Prostate gland (tissue), 2 donors: ENCODE measurements at regions not wholly inside any gene's neighbourhood (a gene's known extent, or its start where the extent isn't known, plus 50 kb on each side); places are given as distances from the start of the nearest gene placed in this dataset.

Experiments
- DNase-seq: peaks from one replicate; pipeline ENCODE4 v3.0.0-alpha.2; 2019; ENCODE audit warnings: low spot score
- H3K27ac ChIP-seq, 2 donors: fragments of 200-600 bp; sonication (generic); 2 replicates each; pipeline ENCODE4 v1.5.1; 2017 to 2019
- H3K27me3 ChIP-seq: fragments of 200-600 bp; sonication (generic); replicated peaks from 2 replicates; pipeline ENCODE4 v1.5.1; 2019; ENCODE audit not compliant: insufficient read depth
- H3K36me3 ChIP-seq, 2 donors: fragments of 200-600 bp; sonication (generic); 1 replicate in 1 of 2; 2 replicates in 1 of 2; pipeline versions ENCODE4 v1.5.1 to v1.8.1; 2017 to 2019
- H3K4me1 ChIP-seq: fragments of 200-600 bp; sonication (generic); replicated peaks from 2 replicates; pipeline ENCODE4 v1.5.1; 2019
- H3K4me3 ChIP-seq, 2 donors: fragments of 200-600 bp; sonication (generic); 2 replicates each; pipeline ENCODE4 v1.5.1; 2017 to 2019
- H3K9me3 ChIP-seq: fragments of 200-600 bp; sonication (generic); 2 replicates; pipeline ENCODE4 v1.5.1; 2017
- POLR2A ChIP-seq: fragments of 450-650 bp; IDR thresholded peaks from one replicate; pipeline ENCODE4 v1.6.1; 2016; ENCODE audit warnings: antibody characterized with exemption, mild to moderate bottlenecking
- POLR2AphosphoS5 ChIP-seq: sonication (generic); formaldehyde crosslinking; IDR thresholded peaks from one replicate; pipeline ENCODE4 v1.6.1; 2017; ENCODE audit warnings: antibody characterized with exemption
- WGBS: methylation state at CpG from one replicate; pipeline ENCODE4 v1.1.5; 2018; 5-methylcytosine and 5-hydroxymethylcytosine counted together
- intact Hi-C: fragments of 100-400 bp; cut with DNase I; formaldehyde crosslinking; loops from one replicate; pipeline ENCODE4 v1.14.2; 2022
- TF ChIP-seq, protein P1 (sequence below), 4 experiments: fragments of 200-600 bp in 2 of 4; fragments of 450-650 bp in 2 of 4; sonication (generic) in 2 of 4; IDR thresholded peaks; 1 replicate in 3 of 4; 2 replicates in 1 of 4; pipeline ENCODE4 v1.5.1; 2016 to 2019; ENCODE audit warnings: antibody characterized with exemption in 4 of 4, mild to moderate bottlenecking in 2 of 4, moderate library complexity in 2 of 4

GRCh38 chrX:15059474-15059873 lies 186.3 kb downstream of the MOSPD2 start:
- intact Hi-C loops = no loop called here
- no peak overlapping the region for H3K27ac ChIP-seq
- no peaks in the 10 kb centered on the region for H3K4me1 ChIP-seq
- no peaks in the 10 kb centered on the region for H3K27me3 ChIP-seq
- no peaks in the 10 kb centered on the region for H3K36me3 ChIP-seq
- DNase-seq = no peak
- WGBS = 79% methylated on average over 2 of the region's 2 CpGs
- H3K9me3 ChIP-seq = no peaks in the 10 kb centered on the region
- TF ChIP-seq, protein P1, sequence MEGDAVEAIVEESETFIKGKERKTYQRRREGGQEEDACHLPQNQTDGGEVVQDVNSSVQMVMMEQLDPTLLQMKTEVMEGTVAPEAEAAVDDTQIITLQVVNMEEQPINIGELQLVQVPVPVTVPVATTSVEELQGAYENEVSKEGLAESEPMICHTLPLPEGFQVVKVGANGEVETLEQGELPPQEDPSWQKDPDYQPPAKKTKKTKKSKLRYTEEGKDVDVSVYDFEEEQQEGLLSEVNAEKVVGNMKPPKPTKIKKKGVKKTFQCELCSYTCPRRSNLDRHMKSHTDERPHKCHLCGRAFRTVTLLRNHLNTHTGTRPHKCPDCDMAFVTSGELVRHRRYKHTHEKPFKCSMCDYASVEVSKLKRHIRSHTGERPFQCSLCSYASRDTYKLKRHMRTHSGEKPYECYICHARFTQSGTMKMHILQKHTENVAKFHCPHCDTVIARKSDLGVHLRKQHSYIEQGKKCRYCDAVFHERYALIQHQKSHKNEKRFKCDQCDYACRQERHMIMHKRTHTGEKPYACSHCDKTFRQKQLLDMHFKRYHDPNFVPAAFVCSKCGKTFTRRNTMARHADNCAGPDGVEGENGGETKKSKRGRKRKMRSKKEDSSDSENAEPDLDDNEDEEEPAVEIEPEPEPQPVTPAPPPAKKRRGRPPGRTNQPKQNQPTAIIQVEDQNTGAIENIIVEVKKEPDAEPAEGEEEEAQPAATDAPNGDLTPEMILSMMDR (IDR thresholded peaks at IDR 0.05) = no peak
- TF ChIP-seq POLR2AphosphoS5 = no peak
- TF ChIP-seq POLR2A = no peak
- no peak overlapping the region for H3K4me3 ChIP-seq

DNA sequence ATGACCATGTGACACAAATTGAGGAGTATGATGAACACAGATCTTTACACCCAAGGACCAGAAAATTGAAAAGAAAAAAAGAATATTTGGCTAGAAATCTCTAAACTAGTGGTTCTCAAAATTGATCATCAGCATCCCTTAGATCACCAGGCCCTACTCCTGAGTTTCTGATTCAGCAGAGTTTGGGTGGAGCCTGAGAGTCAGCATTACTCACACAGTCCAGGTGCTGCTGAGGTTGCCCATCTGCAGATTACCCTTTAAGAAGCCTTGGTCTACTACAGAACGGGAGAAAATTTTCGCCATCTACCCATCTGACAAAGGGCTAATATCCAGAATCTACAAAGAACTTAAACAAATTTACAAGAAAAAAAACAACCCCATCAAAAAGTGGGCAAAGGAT lies 182.8 kb downstream of the MOSPD2 start:
- H3K9me3 ChIP-seq = no peaks in the 10 kb centered on the region
- no peaks in the 10 kb centered on the region for H3K36me3 ChIP-seq
- TF ChIP-seq, protein P1 (IDR thresholded peaks at IDR 0.05) = no peak
- TF ChIP-seq POLR2AphosphoS5 = no peak
- TF ChIP-seq POLR2A = no peak
- H3K4me3 ChIP-seq = no peak overlapping the region
- H3K27me3 ChIP-seq = no peaks in the 10 kb centered on the region
- DNase-seq = no peak
- H3K27ac ChIP-seq = no peak overlapping the region
- 79% methylated on average over 2 of the region's 2 CpGs for WGBS
- H3K4me1 ChIP-seq = no peaks in the 10 kb centered on the region
- intact Hi-C loops = no loop called here

DNA sequence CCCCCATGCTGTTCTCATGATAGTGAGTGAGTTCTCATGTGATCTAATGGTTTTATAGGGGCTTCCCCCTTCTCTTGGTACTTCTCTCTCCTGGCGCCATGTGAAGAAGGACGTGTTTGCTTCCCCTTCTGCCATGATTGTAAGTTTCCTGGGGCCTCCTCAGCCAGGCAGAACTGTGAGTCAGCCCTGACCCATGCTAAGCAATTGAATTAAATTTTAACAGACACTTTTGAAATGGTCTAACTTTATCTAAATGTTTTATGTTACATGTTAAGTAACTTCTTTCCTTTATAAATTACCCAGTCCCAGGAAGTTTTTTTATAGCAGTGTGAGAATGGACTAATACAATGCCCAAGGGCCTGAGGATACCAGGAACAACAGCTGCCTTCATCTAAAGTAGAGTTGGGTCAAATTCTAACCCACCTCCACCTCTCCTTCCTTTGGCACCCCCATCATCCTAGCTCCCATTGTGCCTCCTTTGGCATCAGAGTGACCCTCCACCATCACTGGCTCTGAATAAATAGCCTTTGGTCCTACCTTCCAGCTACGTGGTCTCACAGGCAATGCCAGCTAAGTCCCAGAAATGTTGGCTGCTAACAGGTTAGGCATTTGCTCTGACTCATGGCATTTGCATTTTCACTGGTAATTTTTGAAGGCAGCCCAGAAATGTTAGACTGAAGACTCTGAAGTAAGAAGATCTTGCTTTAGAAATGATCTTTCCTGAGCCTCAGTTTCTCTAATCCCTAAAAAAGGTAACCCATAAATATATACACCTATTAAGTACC lies 182.1 kb downstream of the MOSPD2 start:
- no peaks in the 10 kb centered on the region for H3K9me3 ChIP-seq
- intact Hi-C loops = no loop called here
- DNase-seq = no peak
- no peaks in the 10 kb centered on the region for H3K27me3 ChIP-seq
- H3K27ac ChIP-seq = no peak overlapping the region
- TF ChIP-seq POLR2A = no peak
- TF ChIP-seq, protein P1 (IDR thresholded peaks at IDR 0.05) = no peak
- TF ChIP-seq POLR2AphosphoS5 = no peak
- H3K4me1 ChIP-seq = no peaks in the 10 kb centered on the region
- no peaks in the 10 kb centered on the region for H3K36me3 ChIP-seq
- H3K4me3 ChIP-seq = no peak overlapping the region
- 77% methylated on average over 3 of the region's 3 CpGs for WGBS

DNA sequence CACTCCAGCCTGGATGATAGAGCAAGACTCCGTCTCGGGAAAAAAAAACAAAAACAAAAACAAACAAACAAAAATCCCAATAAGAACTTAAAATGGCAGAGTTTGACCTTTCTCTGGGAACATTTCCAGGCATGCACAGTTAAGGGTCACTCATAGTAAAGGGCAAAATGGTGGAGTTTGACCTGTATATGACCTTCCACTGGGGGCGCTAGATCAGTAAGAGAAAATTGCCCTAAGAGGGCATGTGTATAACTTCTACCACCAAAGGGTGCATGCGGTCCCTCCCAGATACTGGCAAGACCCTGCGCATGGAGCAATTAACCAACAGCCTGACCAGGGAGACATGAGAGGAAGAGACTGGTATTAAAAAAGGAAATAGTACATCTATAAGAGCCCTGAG lies 177.2 kb downstream of the MOSPD2 start:
- no peak for DNase-seq
- Histone ChIP-seq H3K4me3 (no peak overlapping the region), H3K27ac (no peak overlapping the region), H3K4me1 (no peaks in the 10 kb centered on the region), H3K36me3 (no peaks in the 10 kb centered on the region), H3K9me3 (no peaks in the 10 kb centered on the region), H3K27me3 (no peaks in the 10 kb centered on the region)
- no peak for TF ChIP-seq POLR2A
- TF ChIP-seq, protein P1 (IDR thresholded peaks at IDR 0.05) = no peak
- TF ChIP-seq POLR2AphosphoS5 = no peak
- WGBS = 91% methylated on average over 5 of the region's 5 CpGs
- intact Hi-C loops = no loop called here

DNA sequence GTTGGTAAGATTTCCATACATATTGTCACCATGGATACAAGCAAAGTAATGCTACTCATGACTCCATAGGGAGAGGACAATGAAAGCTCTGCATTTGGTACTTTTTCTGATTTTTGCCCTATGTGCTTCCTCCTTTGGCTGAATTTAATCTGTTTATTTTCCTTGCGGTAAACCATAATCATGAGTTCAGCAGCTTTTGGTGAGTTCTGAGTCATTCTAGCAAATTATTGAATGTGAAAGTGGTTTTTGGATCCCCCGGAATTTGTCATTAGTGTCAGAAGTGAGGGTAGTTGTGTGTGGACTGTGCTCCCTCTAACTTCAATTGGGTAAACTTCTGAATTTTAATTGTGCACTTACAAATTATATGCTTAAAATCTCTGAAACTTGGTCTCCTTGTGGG lies 170.3 kb downstream of the MOSPD2 start:
- Histone ChIP-seq H3K27ac (no peak overlapping the region), H3K4me1 (no peaks in the 10 kb centered on the region), H3K4me3 (no peak overlapping the region), H3K9me3 (no peaks in the 10 kb centered on the region), H3K27me3 (no peaks in the 10 kb centered on the region), H3K36me3 (no peaks in the 10 kb centered on the region)
- intact Hi-C loops = no loop called here
- 91% methylated on average over 2 of the region's 2 CpGs for WGBS
- DNase-seq = no peak
- TF ChIP-seq, protein P1 (IDR thresholded peaks at IDR 0.05) = no peak
- TF ChIP-seq POLR2A (no peak), POLR2AphosphoS5 (no peak)
